Lung (tissue), 11 donors: ENCODE measurements at regions not wholly inside any gene's neighbourhood (a gene's known extent, or its start where the extent isn't known, plus 50 kb on each side); places are given as distances from the start of the nearest gene placed in this dataset.

Experiments
- ATAC-seq: fragments of 200-7000 bp; cut with Tn5 transposase; one replicate; pipeline ENCODE4 v1.9.1; 2020; ENCODE audit warnings: moderate number of reproducible peaks; ENCODE audit not compliant: insufficient read depth, low FRiP score
- DNase-seq, 3 donors: peaks; one replicate each; pipeline ENCODE4 v3.0.0-alpha.2; 2013 to 2017
- H3K27ac ChIP-seq, 2 donors: one replicate each; pipeline ENCODE4 v1.5.1; 2013; ENCODE audit warnings: mild to moderate bottlenecking in 2 of 2, moderate library complexity in 2 of 2, control low read depth in 1 of 2, inconsistent platforms in 1 of 2, low read depth in 1 of 2, low read length in 1 of 2
- H3K27me3 ChIP-seq, 3 donors: one replicate each; pipeline ENCODE4 v1.5.1; 2013; ENCODE audit warnings: low read length in 2 of 3; ENCODE audit not compliant: control insufficient read depth in 3 of 3, insufficient read depth in 3 of 3
- H3K36me3 ChIP-seq, 4 donors: one replicate each; pipeline ENCODE4 v1.5.1; 2013; ENCODE audit warnings: low read length in 4 of 4, mild to moderate bottlenecking in 1 of 4, moderate library complexity in 1 of 4; ENCODE audit not compliant: control insufficient read depth in 4 of 4, insufficient read depth in 4 of 4
- H3K4me1 ChIP-seq, 5 donors: one replicate each; pipeline ENCODE4 v1.5.1; 2013; ENCODE audit warnings: low read length in 5 of 5, mild to moderate bottlenecking in 2 of 5, moderate library complexity in 1 of 5; ENCODE audit not compliant: control insufficient read depth in 5 of 5, insufficient read depth in 5 of 5
- H3K4me3 ChIP-seq: one replicate; pipeline ENCODE4 v1.5.1; 2013; ENCODE audit warnings: mild to moderate bottlenecking, control low read depth, moderate library complexity
- H3K9ac ChIP-seq, 2 donors: one replicate each; pipeline ENCODE4 v1.5.1; 2013; ENCODE audit warnings: low read length in 2 of 2, control low read depth in 1 of 2; ENCODE audit not compliant: insufficient read depth in 1 of 2
- H3K9me3 ChIP-seq, 4 donors: one replicate each; pipeline ENCODE4 v1.5.1; 2013; ENCODE audit warnings: low read length in 3 of 4, mild to moderate bottlenecking in 1 of 4, moderate library complexity in 1 of 4; ENCODE audit not compliant: control insufficient read depth in 4 of 4, insufficient read depth in 3 of 4
- WGBS, 2 donors: extraction: QIAGEN DNeasy Blood & Tissue Kit; methylation state at CpG; one replicate each; pipeline ENCODE4 v1.1.7; 2013; 5-methylcytosine and 5-hydroxymethylcytosine counted together
- TF ChIP-seq, protein P1 (sequence below): IDR thresholded peaks from 2 replicates; pipeline ENCODE4 v1.5.1; 2012; ENCODE audit warnings: mild to moderate bottlenecking; ENCODE audit errors: control extremely low read depth, extremely low read depth
- donor health status: control.
- donor health status: control.
- donor health status: Bipolar disorder and iron deficiency.
- donor health status: healthy.
- donor health status: DM: yes; HTN: yes; CAD: no.

DNA sequence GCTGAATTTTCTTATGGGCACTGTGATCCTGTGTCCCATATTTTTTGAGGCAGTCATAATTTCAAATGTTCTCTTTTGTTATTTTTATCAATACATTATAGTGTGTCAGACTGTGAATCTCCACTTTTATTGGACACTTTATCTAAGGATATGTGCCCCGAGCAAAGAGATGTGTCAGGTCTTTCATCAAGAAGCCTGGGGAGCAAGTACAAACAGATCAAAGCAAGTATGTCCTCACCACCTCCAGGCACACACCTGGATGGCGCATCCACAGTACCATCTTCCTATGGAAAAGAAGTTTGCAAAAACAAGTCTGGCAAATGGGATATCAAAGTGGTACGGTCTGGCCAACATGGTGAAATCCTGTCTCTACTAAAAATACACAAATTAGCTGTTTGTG is 81.0 kb upstream of the ZNF236 start:
- DNase-seq (no peak), ATAC-seq (no peak)
- Histone ChIP-seq H3K27me3 (no peaks in the 10 kb centered on the region), H3K9ac (no peak overlapping the region), H3K4me3 (no peak overlapping the region), H3K9me3 (no peaks in the 10 kb centered on the region), H3K4me1 (no peaks in the 10 kb centered on the region), H3K36me3 (no peaks in the 10 kb centered on the region), H3K27ac (no peak overlapping the region)
- WGBS, 2 donors: 86 to 91% methylated on average over 3 of the region's 3 CpGs
- TF ChIP-seq, protein P1, sequence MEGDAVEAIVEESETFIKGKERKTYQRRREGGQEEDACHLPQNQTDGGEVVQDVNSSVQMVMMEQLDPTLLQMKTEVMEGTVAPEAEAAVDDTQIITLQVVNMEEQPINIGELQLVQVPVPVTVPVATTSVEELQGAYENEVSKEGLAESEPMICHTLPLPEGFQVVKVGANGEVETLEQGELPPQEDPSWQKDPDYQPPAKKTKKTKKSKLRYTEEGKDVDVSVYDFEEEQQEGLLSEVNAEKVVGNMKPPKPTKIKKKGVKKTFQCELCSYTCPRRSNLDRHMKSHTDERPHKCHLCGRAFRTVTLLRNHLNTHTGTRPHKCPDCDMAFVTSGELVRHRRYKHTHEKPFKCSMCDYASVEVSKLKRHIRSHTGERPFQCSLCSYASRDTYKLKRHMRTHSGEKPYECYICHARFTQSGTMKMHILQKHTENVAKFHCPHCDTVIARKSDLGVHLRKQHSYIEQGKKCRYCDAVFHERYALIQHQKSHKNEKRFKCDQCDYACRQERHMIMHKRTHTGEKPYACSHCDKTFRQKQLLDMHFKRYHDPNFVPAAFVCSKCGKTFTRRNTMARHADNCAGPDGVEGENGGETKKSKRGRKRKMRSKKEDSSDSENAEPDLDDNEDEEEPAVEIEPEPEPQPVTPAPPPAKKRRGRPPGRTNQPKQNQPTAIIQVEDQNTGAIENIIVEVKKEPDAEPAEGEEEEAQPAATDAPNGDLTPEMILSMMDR: no peak

GRCh38 chr18:76736309-76736708 is 86.0 kb upstream of the ZNF236 start:
- ATAC-seq (no peak), DNase-seq (no peak)
- H3K9me3 ChIP-seq: peaks cover 0 to 3% (median 0%) of the 10 kb centered on the region in 4 donors
- no peak overlapping the region for H3K4me3 ChIP-seq
- TF ChIP-seq, protein P1: no peak
- no peak overlapping the region for H3K27ac ChIP-seq
- H3K27me3 ChIP-seq: no peaks in the 10 kb centered on the region
- WGBS, 2 donors: 95 to 96% methylated on average over 18 of the region's 18 CpGs
- H3K9ac ChIP-seq: no peak overlapping the region
- no peaks in the 10 kb centered on the region for H3K4me1 ChIP-seq
- H3K36me3 ChIP-seq: no peaks in the 10 kb centered on the region

GRCh38 chr18:76730901-76731300 is 91.5 kb upstream of the ZNF236 start:
- H3K27ac ChIP-seq: no peak overlapping the region
- H3K9ac ChIP-seq: no peak overlapping the region
- 29 to 42% methylated on average over 2 of the region's 2 CpGs for WGBS, 2 donors
- no peaks in the 10 kb centered on the region for H3K27me3 ChIP-seq
- ATAC-seq: no peak
- H3K4me1 ChIP-seq: no peaks in the 10 kb centered on the region
- no peaks in the 10 kb centered on the region for H3K36me3 ChIP-seq
- DNase-seq: no peak
- no peak overlapping the region for H3K4me3 ChIP-seq
- no peaks in the 10 kb centered on the region for H3K9me3 ChIP-seq
- TF ChIP-seq, protein P1: no peak

DNA sequence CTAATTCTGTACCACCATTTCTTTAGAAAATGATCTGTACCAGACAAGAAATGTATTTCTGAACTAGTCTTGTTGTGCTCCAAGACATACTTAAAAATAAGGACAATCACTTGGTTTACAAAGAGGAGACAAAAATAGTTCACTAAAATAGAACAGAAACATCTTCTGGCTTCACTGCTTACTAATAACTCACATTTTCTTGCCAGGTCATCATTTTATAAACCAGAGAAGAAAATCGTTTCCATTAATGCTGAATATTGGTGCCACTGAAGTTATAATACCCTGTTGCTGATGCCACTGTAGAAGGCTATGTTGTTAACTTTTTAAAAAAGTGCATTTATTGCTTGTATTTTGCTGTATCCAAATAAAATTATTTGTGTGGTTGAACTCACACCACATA is 94.8 kb upstream of the ZNF236 start:
- peaks cover 0 to 7% (median 0%) of the 10 kb centered on the region in 5 donors for H3K4me1 ChIP-seq
- 76 to 91% methylated on average over 1 of the region's 1 CpG for WGBS, 2 donors

More for the DNA sequence above, 94.8 kb upstream of the ZNF236 start:
- TF ChIP-seq, protein P1: no peak
- Histone ChIP-seq H3K27me3 (no peaks in the 10 kb centered on the region), H3K4me3 (no peak overlapping the region), H3K9ac (no peak overlapping the region), H3K27ac (no peak overlapping the region), H3K9me3 (no peaks in the 10 kb centered on the region), H3K36me3 (no peaks in the 10 kb centered on the region)
- DNase-seq: no peak
- ATAC-seq: no peak
